HG03060 (cell line): ENCODE measurements at regions not wholly inside any gene's neighbourhood (a gene's known extent, or its start where the extent isn't known, plus 50 kb on each side); places are given as distances from the start of the nearest gene placed in this dataset.
"Not testable (repeated sequence)": the region's sequence is repeated elsewhere in the genome, so short reads cannot be mapped to it uniquely, and the experiment has no call there.

Experiments
- ATAC-seq: cut with Tn5 transposase; IDR thresholded peaks from one replicate; pipeline ENCODE4 v1.9.1; 2021; ENCODE audit warnings: low read depth, moderate number of reproducible peaks; ENCODE audit not compliant: unreplicated experiment

- ATAC-seq: no peak
Measured at GRCh38 chr5:90287036-90287435, 122.5 kb downstream of the CETN3 start.

DNA sequence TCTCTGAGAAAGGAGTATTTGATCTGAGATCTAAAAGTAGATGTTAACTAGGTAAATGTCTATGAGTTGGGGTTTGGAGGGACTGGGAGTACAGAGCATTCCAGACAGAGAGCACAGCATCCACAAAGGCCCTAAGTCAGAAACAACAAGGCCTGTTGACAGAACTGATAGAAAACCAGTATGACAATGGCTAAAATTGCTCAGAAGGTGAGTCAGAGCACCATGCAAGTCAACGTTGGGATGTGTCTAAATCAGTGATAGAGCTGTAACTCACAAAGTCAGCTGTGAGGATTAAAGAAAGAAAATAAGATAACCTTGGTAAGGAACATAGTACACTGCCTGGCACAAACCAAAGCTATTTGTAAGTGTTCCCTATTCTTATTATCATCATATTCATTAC lies 124.0 kb downstream of the CETN3 start:
- ATAC-seq: no peak

- no peak for ATAC-seq
Measured at GRCh38 chr5:90284375-90284774, 125.2 kb downstream of the CETN3 start.

DNA sequence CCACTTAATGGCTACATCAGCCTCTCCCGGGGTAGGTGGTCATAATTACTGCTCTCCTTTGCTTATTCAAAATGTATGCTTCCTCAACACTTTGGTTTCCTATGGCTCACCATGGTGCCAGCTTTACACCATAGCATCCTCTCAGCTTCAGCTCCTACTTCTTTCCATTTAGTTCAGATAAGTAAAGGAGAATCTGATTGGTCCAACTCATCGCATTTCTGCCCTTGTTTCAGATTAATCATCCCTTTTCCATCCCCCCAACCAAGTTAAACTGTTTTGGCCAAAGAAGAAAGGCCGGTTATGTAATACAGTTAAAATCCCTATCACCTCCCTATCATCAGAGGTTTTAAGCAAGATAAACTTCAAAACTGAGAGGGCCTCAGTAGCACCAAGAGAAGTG lies 130.5 kb downstream of the CETN3 start:
- ATAC-seq: no peak

- ATAC-seq: no peak
Measured at GRCh38 chr5:90274216-90274615, 135.3 kb downstream of the CETN3 start.

GRCh38 chr5:90267646-90268045 lies 141.9 kb downstream of the CETN3 start:
- no peak for ATAC-seq

- no peak for ATAC-seq
Measured at GRCh38 chr5:90265545-90265857, 144.1 kb downstream of the CETN3 start.

DNA sequence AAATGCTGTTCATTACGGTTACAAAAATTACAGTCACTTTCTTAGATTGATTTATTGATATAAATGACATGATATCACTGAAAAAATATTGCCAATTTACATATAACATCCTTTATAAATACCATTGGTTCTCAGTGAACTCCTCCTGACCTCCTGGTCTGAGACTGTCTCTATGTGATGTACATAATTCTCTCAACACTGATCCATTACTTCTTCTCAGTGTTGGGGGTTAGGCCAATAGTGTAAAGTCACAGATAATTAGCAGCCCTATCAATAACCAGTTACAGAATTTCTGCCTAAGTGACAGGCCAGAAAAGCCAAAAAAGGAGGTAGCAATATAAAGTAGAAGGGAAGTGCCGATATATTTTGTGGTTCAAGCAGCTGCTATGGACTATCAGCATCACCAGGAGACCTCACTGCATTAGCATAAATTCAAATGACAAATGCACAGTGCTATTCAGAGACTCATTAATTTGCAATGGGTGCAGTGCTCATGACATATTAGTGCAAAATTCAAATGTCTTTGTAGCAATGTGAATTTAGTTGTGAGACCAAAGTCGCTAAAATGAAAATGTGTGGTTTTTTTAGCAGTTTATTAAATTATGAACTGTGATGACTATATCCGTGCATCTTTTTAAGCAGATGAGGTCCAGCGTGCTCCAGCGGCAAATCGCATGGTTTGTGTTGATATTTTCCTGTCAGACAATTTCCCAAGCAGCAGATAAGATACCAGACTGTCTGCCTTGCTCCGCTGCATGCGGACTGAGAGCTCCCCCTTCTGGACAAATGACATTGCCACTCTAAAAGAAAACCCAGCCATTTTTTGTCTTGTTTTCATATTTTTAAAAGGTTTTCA lies 144.6 kb downstream of the CETN3 start:
- no peak for ATAC-seq

DNA sequence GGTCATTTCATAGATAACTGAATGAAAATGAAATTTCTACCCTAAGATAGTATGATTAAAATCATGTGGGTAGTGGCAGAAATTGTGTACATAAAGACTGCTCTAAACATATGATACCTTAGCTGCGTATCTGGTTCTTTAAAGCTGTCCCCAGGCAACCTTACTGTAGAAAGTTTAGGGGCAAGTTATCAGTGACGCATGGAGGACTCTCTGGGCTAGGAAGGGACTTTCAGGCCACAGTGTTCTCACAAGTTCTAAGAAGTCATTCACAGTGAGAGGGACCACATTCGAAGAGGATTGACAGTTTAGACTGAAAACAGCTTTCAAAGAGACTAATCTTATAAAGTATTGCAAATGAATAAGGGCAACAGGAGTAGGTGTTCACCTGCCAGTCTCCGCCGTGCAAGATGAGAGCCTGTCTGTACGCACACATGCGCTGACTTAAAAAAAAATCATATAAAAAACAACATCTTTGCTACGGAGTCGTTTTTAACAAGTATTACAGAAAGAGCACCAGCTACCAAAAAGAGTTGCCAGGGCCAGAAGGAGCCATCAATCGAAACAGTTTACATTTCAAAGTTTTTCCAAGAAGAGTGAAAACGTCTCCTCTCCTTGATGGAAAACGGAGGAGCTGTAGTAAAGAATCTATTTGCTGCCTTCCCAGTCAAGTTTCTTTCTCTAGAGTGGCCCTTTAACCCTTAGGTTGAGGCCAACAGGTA lies 146.3 kb downstream of the CETN3 start:
- ATAC-seq: no peak

GRCh38 chr5:90251447-90251846 lies 158.1 kb downstream of the CETN3 start:
- no peak for ATAC-seq

DNA sequence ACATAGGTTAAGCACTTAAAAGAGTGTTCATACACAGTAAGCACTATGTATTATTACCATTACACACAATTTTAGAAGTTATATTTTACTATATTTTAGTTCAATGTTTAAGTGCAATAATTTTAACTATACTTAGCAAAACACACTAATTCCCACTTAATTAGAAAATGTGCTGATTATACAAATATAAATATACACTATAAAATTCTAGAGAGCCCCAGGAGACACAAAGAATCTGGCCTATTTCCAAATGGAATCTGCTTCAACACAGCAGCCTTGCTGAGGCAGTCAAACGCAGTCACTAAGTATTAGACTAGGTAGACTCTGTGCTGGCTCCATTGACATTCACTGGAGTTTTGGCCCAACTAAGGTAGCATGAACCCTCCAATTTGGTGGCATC lies 160.9 kb downstream of the CETN3 start:
- no peak for ATAC-seq

DNA sequence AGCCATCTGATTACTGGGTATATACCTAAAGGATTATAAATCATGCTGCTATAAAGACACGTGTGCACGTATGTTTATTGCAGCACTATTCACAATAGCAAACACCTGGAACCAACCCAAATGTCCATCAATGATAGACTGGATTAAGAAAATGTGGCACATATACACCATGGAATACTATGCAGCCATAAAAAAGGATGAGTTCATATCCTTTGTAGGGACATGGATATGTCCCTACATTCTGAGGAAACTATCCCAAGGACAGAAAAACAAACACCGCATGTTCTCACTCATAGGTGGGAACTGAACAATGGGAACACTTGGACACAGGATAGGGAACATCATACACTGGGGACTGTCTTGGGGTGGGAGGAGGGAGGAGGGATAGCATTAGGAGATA lies 165.7 kb downstream of the CETN3 start:
- not testable (repeated sequence) for ATAC-seq

GRCh38 chr5:90233476-90233875 lies 176.1 kb downstream of the CETN3 start:
- ATAC-seq: no peak

- ATAC-seq: no peak
Measured at GRCh38 chr5:90231688-90232087, 177.9 kb downstream of the CETN3 start.

DNA sequence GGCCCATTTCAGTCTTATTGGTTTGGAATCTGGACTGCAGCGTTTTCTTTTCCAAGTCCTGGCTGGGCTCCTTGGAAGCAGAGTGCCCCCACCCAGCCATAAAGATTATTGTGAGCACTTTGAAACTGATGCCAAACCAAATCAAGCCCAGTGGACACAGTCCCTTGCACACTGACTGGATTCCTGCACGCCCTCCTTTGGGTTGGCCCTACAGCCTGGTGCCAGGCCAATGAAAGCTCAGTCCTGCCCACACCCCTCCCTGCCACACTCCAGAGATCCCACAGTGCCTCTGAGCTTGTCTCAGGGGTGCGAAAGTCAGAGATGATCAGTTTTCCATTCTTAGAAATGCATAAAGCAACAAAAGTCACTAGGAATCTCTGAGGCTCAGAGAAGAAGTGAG lies 181.9 kb downstream of the CETN3 start:
- no peak for ATAC-seq

DNA sequence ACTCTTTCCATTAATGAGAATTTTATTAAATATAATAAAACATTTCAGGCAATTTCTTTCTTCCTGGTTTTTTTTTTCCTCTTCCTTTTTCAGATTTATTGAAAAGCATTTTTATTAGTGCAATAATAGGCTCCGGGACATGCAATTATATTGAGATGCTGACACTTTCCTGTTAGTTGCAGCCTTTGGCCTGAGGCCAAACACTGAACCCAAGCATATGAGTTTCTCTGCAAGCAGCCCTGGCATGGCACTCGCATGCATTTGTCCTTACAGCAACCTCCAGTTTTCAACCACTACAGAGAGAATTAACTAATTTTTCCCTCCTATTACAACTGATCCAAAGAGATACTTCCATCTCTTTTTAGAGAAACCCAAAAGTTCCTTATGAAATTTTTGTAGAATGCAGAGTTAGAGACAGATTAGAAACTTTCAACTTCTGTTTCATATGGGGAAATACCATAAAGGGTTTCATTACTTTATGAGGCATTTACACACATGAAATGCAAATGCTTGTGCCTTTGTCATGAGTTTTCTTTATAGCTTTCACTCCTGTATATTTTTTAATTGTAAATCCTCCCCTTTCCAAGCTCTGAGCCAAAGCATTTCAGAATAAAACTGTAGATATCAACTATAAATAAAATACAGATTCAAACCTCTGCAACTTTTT lies 183.0 kb downstream of the CETN3 start:
- ATAC-seq: no peak

- no peak for ATAC-seq
Measured at GRCh38 chr5:90224342-90224741, 185.2 kb downstream of the CETN3 start.

- no peak for ATAC-seq
Measured at GRCh38 chr5:90223756-90224155, 185.8 kb downstream of the CETN3 start.

- ATAC-seq: no peak
Measured at GRCh38 chr5:90221951-90222350, 187.6 kb downstream of the CETN3 start.

GRCh38 chr5:90220554-90220953 lies 189.0 kb downstream of the CETN3 start:
- ATAC-seq: no peak

DNA sequence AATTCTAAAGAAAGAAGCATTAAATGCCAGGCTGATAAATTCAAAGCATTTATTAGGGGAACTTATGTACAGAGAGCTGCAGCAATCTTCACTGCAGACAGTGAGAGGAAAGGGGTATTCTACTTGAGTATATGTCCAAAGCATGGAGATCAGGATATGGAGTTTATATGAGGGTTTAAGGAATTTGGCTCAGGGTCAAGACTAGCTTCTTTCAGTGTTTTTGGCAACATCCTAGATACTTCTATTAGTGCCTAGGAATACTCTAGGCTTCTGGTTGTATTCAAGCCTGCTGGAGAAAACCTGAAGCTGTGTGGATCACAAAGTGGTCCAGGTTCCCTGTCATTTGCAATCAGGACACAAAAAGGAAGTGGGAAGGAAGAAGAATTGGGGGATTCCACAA lies 194.6 kb downstream of the CETN3 start:
- ATAC-seq: no peak

DNA sequence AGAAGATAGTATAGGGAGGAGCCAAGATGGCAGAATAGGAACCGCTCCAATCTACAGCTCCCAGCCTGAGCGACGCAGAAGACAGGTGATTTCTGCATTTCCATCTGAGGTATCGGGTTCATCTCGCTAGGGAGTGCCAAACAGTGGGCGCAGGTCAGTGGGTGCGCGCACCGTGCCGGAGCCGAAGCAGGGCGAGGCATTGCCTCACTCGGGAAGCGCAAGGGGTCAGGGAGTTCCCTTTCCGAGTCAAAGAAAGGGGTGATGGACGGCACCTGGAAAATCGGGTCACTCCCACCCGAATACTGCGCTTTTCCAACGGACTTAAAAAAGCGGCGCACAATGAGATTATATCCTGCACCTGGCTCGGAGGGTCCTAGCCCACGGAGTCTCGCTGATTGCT lies 201.2 kb downstream of the CETN3 start:
- not testable (repeated sequence) for ATAC-seq
